HG02571 (cell line): ENCODE measurements at regions not wholly inside any gene's neighbourhood (a gene's known extent, or its start where the extent isn't known, plus 50 kb on each side); places are given as distances from the start of the nearest gene placed in this dataset.
"Not testable (repeated sequence)": the region's sequence is repeated elsewhere in the genome, so short reads cannot be mapped to it uniquely, and the experiment has no call there.

Experiments
- ATAC-seq: cut with Tn5 transposase; IDR thresholded peaks from one replicate; pipeline ENCODE4 v1.9.1; 2021; ENCODE audit warnings: mild to moderate bottlenecking, moderate library complexity; ENCODE audit not compliant: unreplicated experiment

DNA sequence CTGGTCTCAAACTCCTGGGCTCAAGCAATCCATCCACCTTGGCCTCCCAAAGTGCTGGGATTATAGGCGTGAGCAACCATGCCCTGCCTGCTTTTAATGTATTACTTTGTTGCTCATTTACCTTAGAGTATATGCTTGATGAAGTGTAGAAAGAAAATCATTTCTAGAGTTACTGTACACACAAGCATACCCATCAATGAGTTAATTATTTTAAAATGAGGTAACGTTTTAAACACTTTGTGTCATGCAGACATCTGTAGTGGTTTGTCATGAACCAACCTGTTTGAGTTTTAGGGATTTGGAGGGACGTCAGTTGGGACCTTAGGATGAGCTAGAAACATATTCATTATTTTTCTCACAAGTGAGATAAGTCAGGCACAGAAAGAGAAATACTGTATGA, 332.4 kb upstream of the IGF1R start:
- no peak for ATAC-seq

GRCh38 chr15:98321896-98322295, 326.4 kb upstream of the IGF1R start:
- no peak for ATAC-seq

DNA sequence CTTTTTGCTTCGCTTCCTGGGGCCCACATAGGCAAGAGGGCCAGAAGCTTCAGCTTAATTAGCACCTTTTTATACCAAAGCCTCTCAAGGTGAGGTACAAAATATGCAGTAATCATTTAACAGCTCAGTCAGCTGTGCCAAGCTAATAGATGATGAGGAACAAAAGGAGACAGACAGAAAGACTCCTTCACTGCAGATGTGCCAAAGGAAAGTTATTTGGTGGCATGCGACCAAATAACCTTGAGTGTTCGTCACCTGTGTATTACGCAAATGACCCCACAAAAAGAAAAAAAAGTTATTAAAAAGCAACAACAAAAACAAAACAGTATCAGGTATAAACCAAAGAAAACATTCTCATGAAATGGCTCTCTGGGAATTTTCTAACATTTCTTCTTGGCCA, 325.8 kb upstream of the IGF1R start:
- no peak for ATAC-seq

- ATAC-seq, result no peak
These were observed 323.9 kb upstream of the IGF1R start for GRCh38 chr15:98324341-98324970.

- ATAC-seq, result no peak
These were observed 321.5 kb upstream of the IGF1R start for GRCh38 chr15:98326804-98327203.

DNA sequence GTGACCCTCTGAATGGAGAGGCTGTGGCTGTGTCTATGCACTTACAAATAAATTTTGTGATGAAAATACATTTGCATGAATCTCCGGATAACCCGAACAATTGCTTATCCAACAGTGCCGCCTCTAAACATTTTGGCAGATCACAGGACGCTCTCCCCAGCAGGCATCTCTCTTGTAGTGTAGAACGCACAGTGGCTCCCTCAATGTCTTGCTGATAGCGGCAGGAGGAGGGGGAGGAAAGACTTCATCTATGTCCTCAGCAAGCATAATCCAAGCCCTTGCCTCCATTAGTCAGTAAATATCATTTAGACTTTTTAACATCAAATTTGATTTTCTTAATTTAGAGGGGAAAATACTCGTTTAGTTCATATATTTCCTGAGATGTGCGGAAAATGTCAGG, 318.1 kb upstream of the IGF1R start:
- no peak for ATAC-seq

DNA sequence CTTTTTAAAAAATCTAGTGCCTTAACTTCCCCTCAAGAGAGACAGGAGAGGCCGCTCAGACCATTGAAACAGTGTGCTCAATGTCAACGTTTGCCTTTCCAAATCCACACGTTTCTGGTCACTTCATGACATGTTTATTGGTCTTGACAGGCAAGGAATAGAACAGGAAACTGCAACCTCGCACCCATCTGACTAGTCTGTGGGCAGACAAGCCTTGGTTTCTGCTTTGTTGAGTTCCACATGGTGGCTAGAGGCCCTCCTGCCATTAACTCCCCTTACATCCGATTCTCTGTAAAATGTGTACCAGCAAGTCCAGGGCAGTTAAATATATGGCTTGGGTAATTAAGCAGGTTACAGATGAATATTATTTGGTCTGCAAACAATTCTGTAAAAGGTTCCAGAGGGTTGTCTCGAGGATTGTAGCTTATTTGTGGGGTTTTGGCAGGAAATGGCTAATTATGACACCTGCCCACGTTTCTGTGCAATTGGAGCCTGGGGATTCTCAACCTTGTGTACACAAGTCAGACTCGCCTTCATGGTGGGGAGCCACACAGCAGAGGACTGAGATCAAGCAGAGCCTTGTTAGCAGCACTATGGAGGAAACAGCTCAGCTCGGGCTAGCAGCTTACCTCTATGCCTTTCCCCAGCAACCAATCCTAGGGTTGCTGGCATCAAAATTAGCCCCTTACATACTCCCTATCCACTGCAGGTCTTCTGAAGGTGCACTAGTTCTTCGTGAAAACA, 317.5 kb upstream of the IGF1R start:
- ATAC-seq, result no peak

- no peak for ATAC-seq
These were observed 316.7 kb upstream of the IGF1R start for GRCh38 chr15:98331676-98332075.

DNA sequence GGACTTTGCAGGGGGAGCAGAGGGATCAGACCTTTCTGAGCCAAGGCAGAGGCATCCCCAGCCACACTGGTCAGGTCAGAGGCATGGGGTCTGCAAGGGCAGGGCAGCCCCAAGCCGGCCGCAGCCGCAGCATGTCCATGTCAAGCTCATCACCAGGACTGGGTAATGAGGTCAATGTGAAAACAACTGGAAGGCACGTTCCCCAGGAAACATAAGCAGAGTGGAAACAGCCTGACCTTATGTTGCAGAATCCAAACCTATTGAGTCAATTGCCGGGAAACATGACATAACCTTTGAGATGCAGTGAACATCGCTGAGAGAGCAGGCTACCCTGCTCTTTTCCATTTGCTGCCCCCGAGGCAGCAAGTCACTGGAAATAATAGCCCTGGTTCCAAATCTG, 315.1 kb upstream of the IGF1R start:
- ATAC-seq, result no peak

- no peak for ATAC-seq
These were observed 305.4 kb upstream of the IGF1R start for GRCh38 chr15:98342911-98343310.

GRCh38 chr15:98344591-98344990, 303.7 kb upstream of the IGF1R start:
- ATAC-seq, result no peak

DNA sequence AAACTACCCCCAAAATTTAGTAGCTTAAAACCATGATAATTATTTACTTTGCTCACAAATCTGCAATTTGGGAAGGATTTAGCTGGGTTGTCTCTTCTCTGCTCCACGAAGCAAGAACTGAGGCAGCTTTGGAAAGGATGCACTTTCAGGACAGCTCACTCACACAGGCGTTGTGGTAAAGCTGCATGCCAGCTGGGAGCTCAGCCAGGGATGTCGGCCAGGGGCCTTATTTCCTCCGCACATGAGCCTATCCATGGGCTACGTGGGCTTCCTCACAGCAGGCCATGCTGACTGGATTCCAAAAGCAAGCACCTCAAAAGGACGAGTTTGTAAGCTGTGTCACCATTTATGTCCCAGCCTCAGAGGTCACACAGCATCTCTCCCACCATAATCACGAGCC, 301.3 kb upstream of the IGF1R start:
- no peak for ATAC-seq

- ATAC-seq, result no peak
These were observed 300.5 kb upstream of the IGF1R start for GRCh38 chr15:98347866-98348265.

GRCh38 chr15:98350276-98350675, 298.1 kb upstream of the IGF1R start:
- ATAC-seq, result no peak

- not testable (repeated sequence) for ATAC-seq
These were observed 290.1 kb upstream of the IGF1R start for GRCh38 chr15:98358274-98358673.

- ATAC-seq, result no peak
These were observed 289.4 kb upstream of the IGF1R start for GRCh38 chr15:98358971-98359370.

DNA sequence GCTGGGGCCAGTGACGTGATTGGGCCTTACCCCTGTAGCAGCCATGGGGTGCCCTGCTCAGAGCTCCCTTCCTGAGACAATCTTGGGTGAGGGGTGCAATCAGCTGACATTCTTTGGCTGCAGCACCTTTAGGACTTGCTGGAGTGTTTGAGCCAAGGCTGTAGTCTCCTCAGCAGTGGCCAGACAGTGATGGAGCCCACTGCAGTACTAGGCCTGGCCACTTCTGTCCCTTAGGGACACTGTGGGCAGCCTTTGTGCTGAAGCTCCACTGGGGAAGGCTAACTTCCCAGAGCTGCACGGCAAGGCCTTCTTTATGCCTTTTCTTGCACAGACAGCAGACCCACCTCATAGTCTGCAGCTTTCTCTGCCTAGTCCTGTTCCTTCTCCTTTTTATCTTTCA, 284.9 kb upstream of the IGF1R start:
- ATAC-seq, result no peak

- ATAC-seq, result no peak
These were observed 284.4 kb upstream of the IGF1R start for GRCh38 chr15:98363955-98364354.

DNA sequence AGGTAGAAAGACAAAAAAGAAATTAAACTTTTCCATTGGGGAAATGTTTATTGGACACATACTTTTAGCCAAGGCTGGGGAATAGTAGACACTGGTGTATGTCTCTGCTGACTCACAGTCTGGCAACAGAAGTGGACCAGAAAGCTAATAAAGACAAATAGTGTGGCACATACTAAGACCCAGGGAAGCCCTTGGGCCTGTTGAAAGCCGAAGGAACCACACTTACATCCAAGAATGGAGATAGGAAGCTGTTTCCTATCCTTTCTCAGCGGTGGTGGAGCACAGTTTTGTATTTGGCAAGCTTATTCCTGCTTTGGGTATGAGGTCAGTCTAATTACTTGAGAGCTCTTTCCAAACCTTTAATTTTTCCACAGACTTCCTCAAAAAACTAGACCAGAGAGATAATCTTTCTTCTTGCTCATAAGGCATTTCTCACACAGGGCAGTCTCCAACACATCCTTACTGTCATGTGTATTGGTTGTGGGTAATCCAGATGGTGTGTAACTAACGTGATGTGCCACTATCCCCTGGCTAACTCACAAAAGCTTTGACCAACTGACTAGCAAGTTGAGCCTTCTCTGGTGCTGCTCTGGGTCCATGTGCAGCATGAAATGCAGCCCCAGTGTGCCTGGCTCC, 279.1 kb upstream of the IGF1R start:
- ATAC-seq, result no peak

DNA sequence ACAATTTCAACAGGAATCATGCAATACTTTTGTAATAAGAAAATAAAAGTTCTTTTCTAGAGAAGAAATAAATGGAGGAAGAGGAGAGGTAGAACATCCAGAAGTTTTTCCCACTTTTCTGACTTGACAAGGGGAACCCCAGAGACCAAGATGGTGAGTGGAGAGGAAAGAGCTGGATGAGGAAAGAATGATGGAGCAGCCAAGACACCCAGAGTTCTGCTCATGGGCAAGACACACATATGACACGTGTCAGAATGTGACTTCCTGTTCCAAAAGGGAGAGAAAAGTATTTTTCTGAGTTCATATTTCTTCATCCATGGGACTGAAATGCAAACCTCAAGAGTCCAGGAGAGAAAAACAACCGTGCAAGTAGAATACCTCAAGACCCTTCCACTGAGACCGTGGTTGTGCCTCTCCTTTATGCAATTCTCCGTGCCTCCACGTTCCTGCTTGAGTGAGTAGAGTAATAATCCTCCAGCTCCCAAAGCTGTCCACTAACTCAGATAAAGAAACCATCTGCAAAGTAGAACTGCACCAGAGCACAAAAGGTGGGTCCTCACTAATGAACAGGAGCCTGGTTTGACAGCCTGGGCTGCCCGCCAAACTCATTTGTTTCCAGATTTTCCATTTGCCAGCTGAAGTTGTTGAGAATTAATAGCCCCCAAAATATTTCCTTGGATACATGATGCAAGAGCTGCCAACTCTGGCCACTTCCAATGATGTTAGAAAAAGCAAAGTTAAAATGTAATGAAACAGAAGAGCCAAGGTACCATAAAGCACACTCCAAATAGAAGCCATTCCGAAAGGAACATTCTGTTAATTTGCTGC, 272.6 kb upstream of the IGF1R start:
- ATAC-seq, result no peak

GRCh38 chr15:98380721-98381120, 267.6 kb upstream of the IGF1R start:
- ATAC-seq, result no peak
